ENCODE measurements at regions not wholly inside any gene's neighbourhood (a gene's known extent, or its start where the extent isn't known, plus 50 kb on each side); places are given as distances from the start of the nearest gene placed in this dataset.

- Histone ChIP-seq H3K79me2 (no peaks in the 10 kb centered on the region), H3K27me3 (ENCODE audit: control insufficient read depth, insufficient read depth, low read length) (no peaks in the 10 kb centered on the region), H2AFZ (no peak overlapping the region), H3K9ac (no peak overlapping the region), H3K27ac (no peak overlapping the region), H3K4me3 (ENCODE audit: low read depth, low read length) (no peak overlapping the region), H3K9me3 (ENCODE audit: control insufficient read depth, low read length) (no peaks in the 10 kb centered on the region), H3K4me2 (ENCODE audit: low read length) (no peak overlapping the region), H3K36me3 (ENCODE audit: control insufficient read depth, insufficient read depth, low read length) (no peaks in the 10 kb centered on the region), H3K4me1 (no peaks in the 10 kb centered on the region)
- no peak for TF ChIP-seq CTCF (IDR thresholded peaks at IDR 0.05)
Measured at GRCh38 chr1:221643404-221644144, 98.3 kb downstream of the DUSP10 start.

DNA sequence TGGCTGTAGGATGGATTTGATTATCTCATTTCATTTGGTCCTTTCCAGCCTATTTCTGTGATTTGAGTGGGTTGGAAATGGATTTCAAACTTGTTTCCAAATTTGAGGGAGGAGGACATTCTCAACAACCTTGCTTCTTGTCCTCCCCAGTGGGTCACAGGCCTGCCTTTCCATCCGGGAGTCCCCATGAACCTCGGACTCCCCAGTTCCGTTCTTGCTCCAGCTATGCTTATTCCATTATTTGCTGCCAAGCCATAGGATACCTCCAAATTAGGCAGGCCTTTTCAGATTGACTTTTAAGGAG lies 97.8 kb downstream of the DUSP10 start:
- Histone ChIP-seq H3K27ac (no peak overlapping the region), H3K9ac (no peak overlapping the region), H3K27me3 (ENCODE audit: control insufficient read depth, insufficient read depth, low read length) (no peaks in the 10 kb centered on the region), H2AFZ (no peak overlapping the region), H3K36me3 (ENCODE audit: control insufficient read depth, insufficient read depth, low read length) (no peaks in the 10 kb centered on the region), H3K4me1 (no peaks in the 10 kb centered on the region), H3K79me2 (no peaks in the 10 kb centered on the region), H3K4me2 (ENCODE audit: low read length) (no peak overlapping the region), H3K4me3 (ENCODE audit: low read depth, low read length) (no peak overlapping the region), H3K9me3 (ENCODE audit: control insufficient read depth, low read length) (no peaks in the 10 kb centered on the region)
- no peak for TF ChIP-seq CTCF (IDR thresholded peaks at IDR 0.05)

DNA sequence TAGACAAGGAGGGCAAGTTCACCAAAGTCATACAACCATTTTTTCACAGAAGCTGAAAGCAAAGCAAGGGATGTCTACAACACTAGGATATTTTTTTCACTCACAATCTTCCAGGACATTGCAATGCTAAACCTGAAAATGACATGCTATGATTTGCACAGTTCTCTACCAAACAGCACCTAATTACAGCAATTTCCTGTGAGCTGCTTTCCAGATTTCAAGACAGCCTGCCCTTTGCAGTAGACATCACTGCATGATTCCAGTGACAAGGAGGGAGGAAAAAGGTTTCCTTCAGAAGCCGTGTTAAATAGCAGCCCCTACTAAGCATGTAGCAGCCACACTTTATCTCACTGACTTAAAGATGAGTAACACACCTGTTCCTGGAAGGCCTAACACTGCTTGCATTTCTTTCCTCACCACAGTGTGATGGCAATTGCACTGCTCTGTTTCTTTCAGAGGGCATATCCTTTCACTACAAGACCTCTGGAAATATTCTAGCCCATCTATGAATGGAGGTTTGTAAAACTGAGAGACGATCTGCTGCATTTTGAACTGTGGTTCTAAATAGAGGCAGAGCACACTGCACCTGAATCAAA lies 97.1 kb downstream of the DUSP10 start:
- Histone ChIP-seq H3K79me2 (no peaks in the 10 kb centered on the region), H3K4me2 (ENCODE audit: low read length) (no peak overlapping the region), H3K4me3 (ENCODE audit: low read depth, low read length) (no peak overlapping the region), H3K36me3 (ENCODE audit: control insufficient read depth, insufficient read depth, low read length) (no peaks in the 10 kb centered on the region), H3K9ac (no peak overlapping the region), H2AFZ (no peak overlapping the region), H3K9me3 (ENCODE audit: control insufficient read depth, low read length) (no peaks in the 10 kb centered on the region), H3K27me3 (ENCODE audit: control insufficient read depth, insufficient read depth, low read length) (no peaks in the 10 kb centered on the region), H3K4me1 (no peaks in the 10 kb centered on the region), H3K27ac (no peak overlapping the region)
- no peak for TF ChIP-seq CTCF (IDR thresholded peaks at IDR 0.05)

- no peak for TF ChIP-seq CTCF (IDR thresholded peaks at IDR 0.05)
- Histone ChIP-seq H3K4me1 (no peaks in the 10 kb centered on the region), H3K9me3 (ENCODE audit: control insufficient read depth, low read length) (no peaks in the 10 kb centered on the region), H3K79me2 (no peaks in the 10 kb centered on the region), H3K27ac (no peak overlapping the region), H3K4me3 (ENCODE audit: low read depth, low read length) (no peak overlapping the region), H2AFZ (no peak overlapping the region), H3K9ac (no peak overlapping the region), H3K4me2 (ENCODE audit: low read length) (no peak overlapping the region), H3K36me3 (ENCODE audit: control insufficient read depth, insufficient read depth, low read length) (no peaks in the 10 kb centered on the region), H3K27me3 (ENCODE audit: control insufficient read depth, insufficient read depth, low read length) (no peaks in the 10 kb centered on the region)
Measured at GRCh38 chr1:221648201-221648600, 93.7 kb downstream of the DUSP10 start.
